ENCODE measurements at regions not wholly inside any gene's neighbourhood (a gene's known extent, or its start where the extent isn't known, plus 50 kb on each side); places are given as distances from the start of the nearest gene placed in this dataset.

- TF ChIP-seq CTCF (IDR thresholded peaks at IDR 0.05) (no peak), POLR2AphosphoS5 (IDR thresholded peaks at IDR 0.05; ENCODE audit: low read depth, low read length) (no peak), SIN3A (IDR thresholded peaks at IDR 0.05; ENCODE audit: borderline replicate concordance, insufficient read depth, low read depth, low read length) (no peak), REST (IDR thresholded peaks at IDR 0.05; ENCODE audit: insufficient read depth in 1 of 2, low read depth in 2 of 2, low read length in 1 of 2) (no peak), TCF7L2 (IDR thresholded peaks at IDR 0.05; ENCODE audit: low read depth, low read length) (no peak)
These were observed 85.9 kb upstream of the KLF7 start for GRCh38 chr2:207251573-207252192.

All from Panc1 (cell line).